ENCODE measurements at regions not wholly inside any gene's neighbourhood (a gene's known extent, or its start where the extent isn't known, plus 50 kb on each side); places are given as distances from the start of the nearest gene placed in this dataset.

GRCh38 chr6:9463311-9463710 lies 951.6 kb downstream of the TFAP2A start:
- no peak for TF ChIP-seq GATA3 (IDR thresholded peaks at IDR 0.05; ENCODE audit: low read depth, low read length)
- TF ChIP-seq GATA2 (IDR thresholded peaks at IDR 0.05; ENCODE audit: low read depth, low read length) = no peak

All from SH-SY5Y (cell line).